Upper lobe of right lung (tissue), 1 donor: ENCODE measurements at regions not wholly inside any gene's neighbourhood (a gene's known extent, or its start where the extent isn't known, plus 50 kb on each side); places are given as distances from the start of the nearest gene placed in this dataset.

Experiments
- ATAC-seq: fragments of 200-7000 bp; cut with Tn5 transposase; one replicate; pipeline ENCODE4 v1.9.1; 2020; ENCODE audit warnings: mild to moderate bottlenecking, moderate library complexity
- DNase-seq: peaks from one replicate; pipeline ENCODE4 v3.0.0-alpha.2; 2020
- H3K27ac ChIP-seq: fragments of 200-600 bp; one replicate; pipeline ENCODE4 v1.8.0; 2022
- H3K27me3 ChIP-seq: fragments of 200-600 bp; one replicate; pipeline ENCODE4 v1.8.0; 2022; ENCODE audit warnings: mild to moderate bottlenecking
- H3K36me3 ChIP-seq: fragments of 200-600 bp; one replicate; pipeline ENCODE4 v1.8.0; 2022
- H3K4me1 ChIP-seq: fragments of 200-600 bp; one replicate; pipeline ENCODE4 v1.8.0; 2022
- H3K4me3 ChIP-seq: fragments of 200-600 bp; one replicate; pipeline ENCODE4 v1.8.0; 2022; ENCODE audit warnings: mild to moderate bottlenecking
- H3K9me3 ChIP-seq: fragments of 200-600 bp; one replicate; pipeline ENCODE4 v1.8.0; 2022
- CTCF ChIP-seq: fragments of 200-600 bp; IDR thresholded peaks from one replicate; pipeline ENCODE4 v1.8.0; 2022; ENCODE audit warnings: antibody characterized with exemption
- intact Hi-C: fragments of 100-400 bp; cut with DNase I; formaldehyde crosslinking; loops from one replicate; pipeline ENCODE4 v1.11.0; 2022
- donor health status: DM: no; HTN: yes; CAD: no; lungs with severe emphysema.

DNA sequence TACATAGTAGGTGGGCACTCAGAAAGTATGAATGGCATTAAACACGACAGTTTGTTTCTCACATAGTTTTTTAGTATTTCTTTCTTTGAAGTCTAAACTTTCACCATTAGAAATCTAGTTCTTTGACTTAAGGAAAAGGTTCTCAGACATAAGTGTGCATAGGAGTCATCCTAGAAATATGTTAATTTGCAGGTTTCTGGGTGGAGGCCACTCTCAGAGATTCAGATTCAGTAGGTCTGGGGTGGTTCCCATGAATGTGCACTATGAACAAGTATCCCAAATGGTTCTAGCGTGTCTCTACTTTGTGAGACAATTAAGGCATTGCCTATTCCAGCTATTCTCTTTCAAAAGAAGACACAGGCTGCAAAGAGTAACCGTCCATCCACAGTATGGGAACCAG lies 119.3 kb downstream of the NGF start:
- ATAC-seq (no peak), DNase-seq (no peak)
- intact Hi-C loops = no loop called here
- Histone ChIP-seq H3K4me1 (no peaks in the 10 kb centered on the region), H3K27ac (no peak overlapping the region), H3K4me3 (no peak overlapping the region), H3K36me3 (no peaks in the 10 kb centered on the region), H3K9me3 (no peaks in the 10 kb centered on the region), H3K27me3 (no peaks in the 10 kb centered on the region)
- no peak for TF ChIP-seq CTCF

- DNase-seq (no peak), ATAC-seq (no peak)
- intact Hi-C loops = no loop called here
- no peaks in the 10 kb centered on the region for H3K4me1 ChIP-seq
- no peaks in the 10 kb centered on the region for H3K27me3 ChIP-seq
- no peak for TF ChIP-seq CTCF
- H3K36me3 ChIP-seq = no peaks in the 10 kb centered on the region
- no peaks in the 10 kb centered on the region for H3K9me3 ChIP-seq
- no peak overlapping the region for H3K27ac ChIP-seq
- no peak overlapping the region for H3K4me3 ChIP-seq
Observed at GRCh38 chr1:115218034-115218405, 120.0 kb downstream of the NGF start.

GRCh38 chr1:115217150-115218033 lies 120.7 kb downstream of the NGF start:
- Histone ChIP-seq H3K4me1 (no peaks in the 10 kb centered on the region), H3K9me3 (no peaks in the 10 kb centered on the region), H3K27ac (no peak overlapping the region), H3K4me3 (no peak overlapping the region), H3K36me3 (no peaks in the 10 kb centered on the region), H3K27me3 (no peaks in the 10 kb centered on the region)
- no peak for TF ChIP-seq CTCF
- intact Hi-C loops = no loop called here
- DNase-seq (no peak), ATAC-seq (no peak)

DNA sequence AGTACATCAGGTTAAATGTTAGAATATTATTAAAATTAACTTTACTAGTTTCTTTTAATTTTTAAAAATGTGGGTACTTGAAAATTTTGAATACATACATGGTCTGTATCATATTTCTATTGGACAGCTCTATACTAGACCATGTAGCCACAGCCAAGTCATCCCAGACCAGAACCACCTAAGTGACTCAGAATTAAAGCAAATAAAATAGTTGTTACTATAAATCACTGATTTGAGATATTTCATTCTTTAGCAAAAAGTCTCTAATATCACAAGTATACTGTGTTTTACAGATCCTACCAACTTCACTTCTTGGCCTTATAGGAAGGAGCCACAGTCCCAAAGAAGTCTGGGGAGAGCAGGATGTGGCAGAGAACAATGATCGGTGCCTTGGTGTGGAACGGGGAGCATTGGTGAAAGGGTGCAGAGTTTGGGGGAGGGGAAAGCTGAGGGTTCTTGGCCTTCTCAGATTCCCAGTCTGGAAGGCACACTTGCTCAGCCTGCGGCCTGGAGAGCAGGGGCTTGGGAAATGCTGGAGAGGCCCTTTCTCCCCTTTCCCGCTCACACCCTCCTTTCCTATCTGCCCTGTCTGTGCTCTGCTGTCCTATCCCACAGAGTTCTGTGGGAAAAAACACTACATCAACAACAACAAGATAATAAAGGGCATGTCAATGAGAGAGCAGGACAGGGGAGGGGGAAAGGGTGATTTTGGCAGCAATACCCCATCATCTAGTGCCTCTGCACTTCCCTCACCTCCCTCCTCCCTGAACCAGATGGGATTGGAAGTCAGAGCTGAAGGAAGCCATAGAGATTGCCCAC lies 122.1 kb downstream of the NGF start:
- Histone ChIP-seq H3K9me3 (no peaks in the 10 kb centered on the region), H3K4me3 (no peak overlapping the region), H3K36me3 (no peaks in the 10 kb centered on the region), H3K4me1 (no peaks in the 10 kb centered on the region), H3K27ac (no peak overlapping the region), H3K27me3 (no peaks in the 10 kb centered on the region)
- ATAC-seq (no peak), DNase-seq (no peak)
- no peak for TF ChIP-seq CTCF
- intact Hi-C loops = no loop called here

DNA sequence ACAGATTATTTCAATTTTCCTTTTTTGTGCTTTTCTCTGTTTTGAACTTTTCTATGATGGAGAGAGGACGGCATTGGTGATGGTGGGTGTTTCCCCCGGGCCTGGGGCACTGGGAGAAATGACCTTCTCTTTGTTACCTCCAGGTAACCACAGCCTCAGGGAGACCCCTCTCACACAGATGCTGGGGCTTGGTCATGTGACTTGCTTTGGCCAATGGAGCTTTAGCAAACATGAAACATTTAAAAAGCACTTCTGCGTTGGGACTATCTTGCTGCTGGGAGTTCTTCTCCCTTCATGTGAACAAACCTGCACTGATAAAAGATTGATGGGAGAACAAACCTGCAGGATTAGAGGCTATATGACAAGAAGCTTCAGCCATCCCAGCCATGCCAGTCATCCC lies 122.9 kb downstream of the NGF start:
- H3K27ac ChIP-seq = no peak overlapping the region
- H3K4me3 ChIP-seq = no peak overlapping the region
- no peaks in the 10 kb centered on the region for H3K27me3 ChIP-seq
- intact Hi-C loops = no loop called here
- no peaks in the 10 kb centered on the region for H3K36me3 ChIP-seq
- H3K9me3 ChIP-seq = no peaks in the 10 kb centered on the region
- no peak for ATAC-seq
- no peak for DNase-seq
- H3K4me1 ChIP-seq = no peaks in the 10 kb centered on the region
- no peak for TF ChIP-seq CTCF
